Neural crest cell (in vitro differentiated cells): ENCODE measurements at regions not wholly inside any gene's neighbourhood (a gene's known extent, or its start where the extent isn't known, plus 50 kb on each side); places are given as distances from the start of the nearest gene placed in this dataset.
A peak's percentile ranks its signal among the peaks of the same experiment; 100 is the strongest.

Experiments
- DNase-seq: peaks from one replicate; pipeline ENCODE4 v3.0.0; 2021; ENCODE audit warnings: low read depth, mixed read lengths, low spot score
- H3K27ac Mint-ChIP-seq: one replicate; pipeline ENCODE4 v1.8.0; 2021; ENCODE audit warnings: mild to moderate bottlenecking, mixed read lengths; ENCODE audit not compliant: unreplicated experiment
- H3K27me3 Mint-ChIP-seq: 2 replicates; pipeline ENCODE4 v1.8.0; 2021; ENCODE audit warnings: low read depth, mild to moderate bottlenecking, mixed read lengths
- H3K36me3 Mint-ChIP-seq: 2 replicates; pipeline ENCODE4 v1.8.0; 2021; ENCODE audit warnings: low read depth, mild to moderate bottlenecking, mixed read lengths
- H3K4me1 Mint-ChIP-seq: 2 replicates; pipeline ENCODE4 v1.8.0; 2021; ENCODE audit warnings: mixed read lengths
- H3K4me3 Mint-ChIP-seq: one replicate; pipeline ENCODE4 v1.8.0; 2021; ENCODE audit warnings: mild to moderate bottlenecking, mixed read lengths
- H3K9me3 Mint-ChIP-seq: 2 replicates; pipeline ENCODE4 v1.8.0; 2021; ENCODE audit warnings: mixed read lengths
- CTCF ChIP-seq: fragments of 200-600 bp; sonication (generic); conservative IDR thresholded peaks from 2 replicates; pipeline ENCODE4 v1.5.0; 2021; ENCODE audit warnings: antibody characterized with exemption, mild to moderate bottlenecking

GRCh38 chr1:117802531-117803257, 126.7 kb downstream of the GDAP2 start:
- H3K27me3 Mint-ChIP-seq, result no peaks in the 10 kb centered on the region
- H3K4me3 Mint-ChIP-seq, result peak overlapping the region; percentile 61
- H3K4me1 Mint-ChIP-seq, result peaks cover 39% of the 10 kb centered on the region
- H3K36me3 Mint-ChIP-seq, result no peaks in the 10 kb centered on the region
- H3K27ac Mint-ChIP-seq, result peak overlapping the region; percentile 85
- DNase-seq, result peak; percentile 11
- no peak for TF ChIP-seq CTCF
- no peaks in the 10 kb centered on the region for H3K9me3 Mint-ChIP-seq

DNA sequence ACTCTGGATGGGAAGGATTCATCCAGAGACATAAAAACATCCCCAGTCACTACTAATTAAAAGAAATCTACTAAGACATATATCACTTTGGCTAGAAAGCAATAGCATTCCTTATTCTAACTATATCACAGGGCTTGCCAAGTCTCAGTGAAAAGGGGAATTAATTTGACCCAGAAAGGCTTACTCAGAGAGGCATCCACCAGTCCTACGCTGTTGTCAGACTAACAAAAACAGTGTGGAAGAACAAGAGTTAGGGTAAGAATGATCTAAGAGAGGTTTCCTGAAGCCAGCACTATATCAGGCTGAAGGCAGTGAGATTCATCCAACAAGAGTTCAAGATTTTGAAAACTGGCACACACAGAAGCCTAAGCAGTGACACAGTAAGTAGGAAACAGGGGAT, 126.1 kb downstream of the GDAP2 start:
- Mint-ChIP-seq H3K27ac (peak overlapping the region; percentile 85), H3K4me3 (no peak overlapping the region), H3K4me1 (peaks cover 39% of the 10 kb centered on the region), H3K36me3 (no peaks in the 10 kb centered on the region), H3K27me3 (no peaks in the 10 kb centered on the region), H3K9me3 (no peaks in the 10 kb centered on the region)
- no peak for TF ChIP-seq CTCF
- no peak for DNase-seq

GRCh38 chr1:117809764-117810163, 119.7 kb downstream of the GDAP2 start:
- Mint-ChIP-seq H3K27me3 (no peaks in the 10 kb centered on the region), H3K9me3 (peaks cover 3% of the 10 kb centered on the region), H3K4me1 (peaks cover 28% of the 10 kb centered on the region), H3K4me3 (no peak overlapping the region), H3K36me3 (peaks cover 2% of the 10 kb centered on the region), H3K27ac (no peak overlapping the region)
- TF ChIP-seq CTCF, result no peak
- no peak for DNase-seq

DNA sequence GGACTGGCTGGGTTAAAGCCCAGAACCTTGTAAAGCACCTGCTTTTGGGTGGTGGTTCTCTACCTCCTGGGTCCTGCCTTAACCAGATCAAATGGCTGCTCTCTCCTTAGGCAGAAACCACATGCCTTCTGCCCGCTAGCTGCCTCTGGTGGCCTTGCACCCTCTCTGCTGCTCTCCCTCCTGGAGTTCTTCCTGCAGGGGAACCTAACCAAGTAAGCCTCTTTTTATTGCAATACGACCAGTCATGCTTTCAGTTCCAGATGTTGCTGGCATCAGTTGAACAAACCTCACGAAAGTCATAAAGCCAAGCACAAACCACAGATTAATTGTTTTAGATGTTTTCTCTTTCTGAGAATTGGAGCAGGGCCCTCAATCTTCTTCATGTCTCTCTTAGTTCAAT, 118.9 kb downstream of the GDAP2 start:
- Mint-ChIP-seq H3K27me3 (no peaks in the 10 kb centered on the region), H3K4me1 (peaks cover 28% of the 10 kb centered on the region), H3K4me3 (no peak overlapping the region), H3K36me3 (peaks cover 2% of the 10 kb centered on the region), H3K9me3 (peaks cover 3% of the 10 kb centered on the region), H3K27ac (no peak overlapping the region)
- DNase-seq, result no peak
- TF ChIP-seq CTCF, result no peak

- H3K9me3 Mint-ChIP-seq, result peaks cover 3% of the 10 kb centered on the region
- peaks cover 2% of the 10 kb centered on the region for H3K36me3 Mint-ChIP-seq
- H3K27ac Mint-ChIP-seq, result peak overlapping the region; percentile 14
- no peak overlapping the region for H3K4me3 Mint-ChIP-seq
- peaks cover 19% of the 10 kb centered on the region for H3K4me1 Mint-ChIP-seq
- no peaks in the 10 kb centered on the region for H3K27me3 Mint-ChIP-seq
- no peak for DNase-seq
- no peak for TF ChIP-seq CTCF
Measured at GRCh38 chr1:117812869-117813511, 116.4 kb downstream of the GDAP2 start.
